ENCODE measurements at regions not wholly inside any gene's neighbourhood (a gene's known extent, or its start where the extent isn't known, plus 50 kb on each side); places are given as distances from the start of the nearest gene placed in this dataset.

GRCh38 chr1:229887043-229887822, 179.8 kb upstream of the GALNT2 start:
- DNase-seq (ENCODE audit: low spot score in 2 of 2) = no peak

GRCh38 chr1:229888157-229888556, 178.9 kb upstream of the GALNT2 start:
- Histone ChIP-seq H3K27me3 (peaks cover 0 to 2% of the 10 kb centered on the region in 2 donors), H3K27ac (no peak overlapping the region)
- TF ChIP-seq POLR2AphosphoS5 (IDR thresholded peaks at IDR 0.05) = no peak

More at GRCh38 chr1:229887043-229887822, 179.8 kb upstream of the GALNT2 start:
- no peaks in the 10 kb centered on the region for H3K4me1 ChIP-seq
- H3K36me3 ChIP-seq = no peaks in the 10 kb centered on the region
- no peak for TF ChIP-seq POLR2A (IDR thresholded peaks at IDR 0.05)
- no peak for TF ChIP-seq POLR2AphosphoS5 (IDR thresholded peaks at IDR 0.05)
- no peak for TF ChIP-seq CTCF (IDR thresholded peaks at IDR 0.05)
- H3K27ac ChIP-seq = no peak overlapping the region
- peaks cover 0 to 10% of the 10 kb centered on the region in 2 donors for H3K27me3 ChIP-seq
- H3K9me3 ChIP-seq = peaks cover 0 to 18% of the 10 kb centered on the region in 2 donors
- intact Hi-C loops (cut with DNase I; ENCODE audit: low total_unique reads) = no loop called here
- H3K4me3 ChIP-seq = no peak overlapping the region

GRCh38 chr1:229888561-229889001, 178.5 kb upstream of the GALNT2 start:
- DNase-seq (ENCODE audit: low spot score in 2 of 2) = no peak
- no peak overlapping the region for H3K27ac ChIP-seq
- TF ChIP-seq POLR2A (IDR thresholded peaks at IDR 0.05) (no peak), POLR2AphosphoS5 (IDR thresholded peaks at IDR 0.05) (no peak), CTCF (IDR thresholded peaks at IDR 0.05) (no peak)

More at GRCh38 chr1:229888157-229888556, 178.9 kb upstream of the GALNT2 start:
- no peaks in the 10 kb centered on the region for H3K4me1 ChIP-seq
- intact Hi-C loops (cut with DNase I; ENCODE audit: low total_unique reads) = no loop called here
- no peaks in the 10 kb centered on the region for H3K36me3 ChIP-seq
- H3K4me3 ChIP-seq = no peak overlapping the region
- no peak for DNase-seq (ENCODE audit: low spot score in 2 of 2)
- H3K9me3 ChIP-seq = peaks cover 0 to 18% of the 10 kb centered on the region in 2 donors

GRCh38 chr1:229889031-229889517, 178.0 kb upstream of the GALNT2 start:
- peaks cover 0 to 18% of the 10 kb centered on the region in 2 donors for H3K9me3 ChIP-seq
- H3K27me3 ChIP-seq = no peaks in the 10 kb centered on the region
- H3K27ac ChIP-seq = no peak overlapping the region
- H3K4me1 ChIP-seq = no peaks in the 10 kb centered on the region
- TF ChIP-seq POLR2AphosphoS5 (IDR thresholded peaks at IDR 0.05) (no peak), CTCF (IDR thresholded peaks at IDR 0.05) (no peak), POLR2A (IDR thresholded peaks at IDR 0.05) (no peak)
- no peak overlapping the region for H3K4me3 ChIP-seq
- DNase-seq (ENCODE audit: low spot score in 2 of 2) = no peak
- intact Hi-C loops (cut with DNase I; ENCODE audit: low total_unique reads) = no loop called here
- H3K36me3 ChIP-seq = no peaks in the 10 kb centered on the region

More at GRCh38 chr1:229888561-229889001, 178.5 kb upstream of the GALNT2 start:
- Histone ChIP-seq H3K4me3 (no peak overlapping the region), H3K36me3 (no peaks in the 10 kb centered on the region), H3K4me1 (no peaks in the 10 kb centered on the region), H3K27me3 (no peaks in the 10 kb centered on the region), H3K9me3 (peaks cover 0 to 18% of the 10 kb centered on the region in 2 donors)
- intact Hi-C loops (cut with DNase I; ENCODE audit: low total_unique reads) = no loop called here

- Histone ChIP-seq H3K4me3 (no peak overlapping the region), H3K4me1 (no peaks in the 10 kb centered on the region), H3K36me3 (no peaks in the 10 kb centered on the region), H3K9me3 (peaks cover 0 to 18% of the 10 kb centered on the region in 2 donors), H3K27ac (no peak overlapping the region), H3K27me3 (peaks cover 0 to 6% of the 10 kb centered on the region in 2 donors)
- TF ChIP-seq CTCF (IDR thresholded peaks at IDR 0.05) = no peak
- TF ChIP-seq POLR2A (IDR thresholded peaks at IDR 0.05) = no peak
- TF ChIP-seq POLR2AphosphoS5 (IDR thresholded peaks at IDR 0.05) = no peak
- intact Hi-C loops (cut with DNase I; ENCODE audit: low total_unique reads) = loop anchor here (10.0 kb wide), 1 partner anchor 1194 kb away; no protein-coding TSS in a partner anchor
- DNase-seq (ENCODE audit: low spot score in 2 of 2) = no peak
These were observed 175.8 kb upstream of the GALNT2 start for GRCh38 chr1:229891227-229891626.
